ENCODE measurements at regions not wholly inside any gene's neighbourhood (a gene's known extent, or its start where the extent isn't known, plus 50 kb on each side); places are given as distances from the start of the nearest gene placed in this dataset.

- Mint-ChIP-seq H3K4me1 (peaks cover 10% of the 10 kb centered on the region), H3K9me3 (peaks cover 14% of the 10 kb centered on the region), H3K4me3 (no peak overlapping the region), H3K27ac (no peak overlapping the region), H3K27me3 (ENCODE audit: low read depth, poor library complexity) (peaks cover 99% of the 10 kb centered on the region), H3K36me3 (ENCODE audit: low read depth) (no peaks in the 10 kb centered on the region)
- DNase-seq, result no peak
- TF ChIP-seq, protein P1, sequence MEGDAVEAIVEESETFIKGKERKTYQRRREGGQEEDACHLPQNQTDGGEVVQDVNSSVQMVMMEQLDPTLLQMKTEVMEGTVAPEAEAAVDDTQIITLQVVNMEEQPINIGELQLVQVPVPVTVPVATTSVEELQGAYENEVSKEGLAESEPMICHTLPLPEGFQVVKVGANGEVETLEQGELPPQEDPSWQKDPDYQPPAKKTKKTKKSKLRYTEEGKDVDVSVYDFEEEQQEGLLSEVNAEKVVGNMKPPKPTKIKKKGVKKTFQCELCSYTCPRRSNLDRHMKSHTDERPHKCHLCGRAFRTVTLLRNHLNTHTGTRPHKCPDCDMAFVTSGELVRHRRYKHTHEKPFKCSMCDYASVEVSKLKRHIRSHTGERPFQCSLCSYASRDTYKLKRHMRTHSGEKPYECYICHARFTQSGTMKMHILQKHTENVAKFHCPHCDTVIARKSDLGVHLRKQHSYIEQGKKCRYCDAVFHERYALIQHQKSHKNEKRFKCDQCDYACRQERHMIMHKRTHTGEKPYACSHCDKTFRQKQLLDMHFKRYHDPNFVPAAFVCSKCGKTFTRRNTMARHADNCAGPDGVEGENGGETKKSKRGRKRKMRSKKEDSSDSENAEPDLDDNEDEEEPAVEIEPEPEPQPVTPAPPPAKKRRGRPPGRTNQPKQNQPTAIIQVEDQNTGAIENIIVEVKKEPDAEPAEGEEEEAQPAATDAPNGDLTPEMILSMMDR (IDR thresholded peaks at IDR 0.05), result no peak
Measured at GRCh38 chr22:22184277-22184807, 60.2 kb upstream of the VPREB1 start.

DNA sequence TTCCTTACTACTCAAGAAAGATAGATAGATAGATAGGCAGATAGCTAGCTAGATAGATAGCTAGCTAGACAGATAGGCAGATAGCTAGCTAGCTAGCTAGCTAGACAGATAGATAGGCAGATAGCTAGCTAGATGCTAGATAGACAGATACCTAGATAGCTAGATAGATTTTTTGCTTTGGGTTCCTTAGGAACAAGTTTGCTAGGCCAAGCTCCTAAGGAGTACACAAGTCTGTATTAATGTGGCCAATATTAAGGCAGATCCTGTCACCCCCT lies 61.7 kb upstream of the VPREB1 start:
- Mint-ChIP-seq H3K27ac (no peak overlapping the region), H3K4me3 (no peak overlapping the region), H3K4me1 (peaks cover 17% of the 10 kb centered on the region), H3K36me3 (ENCODE audit: low read depth) (no peaks in the 10 kb centered on the region), H3K9me3 (peaks cover 9% of the 10 kb centered on the region), H3K27me3 (ENCODE audit: low read depth, poor library complexity) (peaks cover 99% of the 10 kb centered on the region)
- no peak for DNase-seq
- TF ChIP-seq, protein P1 (IDR thresholded peaks at IDR 0.05), result no peak

- TF ChIP-seq, protein P1 (IDR thresholded peaks at IDR 0.05), result no peak
- Mint-ChIP-seq H3K36me3 (ENCODE audit: low read depth) (no peaks in the 10 kb centered on the region), H3K27me3 (ENCODE audit: low read depth, poor library complexity) (peaks cover 99% of the 10 kb centered on the region), H3K27ac (no peak overlapping the region), H3K9me3 (peaks cover 4% of the 10 kb centered on the region), H3K4me3 (no peak overlapping the region), H3K4me1 (peaks cover 17% of the 10 kb centered on the region)
- no peak for DNase-seq
Measured at GRCh38 chr22:22182218-22182989, 62.2 kb upstream of the VPREB1 start.

DNA sequence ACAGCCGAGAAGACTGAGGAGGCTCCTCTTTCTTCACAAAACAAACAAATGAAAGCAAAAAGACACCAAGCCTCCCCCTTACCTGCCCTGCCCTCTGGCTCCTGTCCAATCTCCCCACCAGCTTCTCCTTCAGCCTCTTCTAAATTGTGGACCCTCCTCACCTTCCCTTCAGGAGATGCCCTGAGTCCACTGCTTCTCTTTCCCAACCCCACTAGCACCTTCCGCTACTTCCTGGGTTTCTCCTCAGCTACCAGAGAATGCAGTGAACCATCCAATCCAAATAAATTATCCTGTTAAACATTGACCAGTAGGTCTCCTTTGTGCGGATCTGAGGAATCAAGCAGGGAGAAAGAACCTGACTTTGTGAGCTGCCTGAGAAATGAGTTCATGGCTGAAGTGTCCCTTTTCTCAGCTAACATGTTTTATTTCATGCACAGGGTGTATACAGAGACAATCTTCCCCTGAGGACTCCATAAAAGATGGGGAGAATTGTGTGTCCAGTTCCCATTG lies 63.2 kb upstream of the VPREB1 start:
- Mint-ChIP-seq H3K4me3 (peak overlapping the region; percentile 41), H3K4me1 (peaks cover 26% of the 10 kb centered on the region), H3K27ac (no peak overlapping the region), H3K9me3 (no peaks in the 10 kb centered on the region), H3K27me3 (ENCODE audit: low read depth, poor library complexity) (peaks cover 99% of the 10 kb centered on the region), H3K36me3 (ENCODE audit: low read depth) (no peaks in the 10 kb centered on the region)
- TF ChIP-seq, protein P1 (IDR thresholded peaks at IDR 0.05), result no peak
- DNase-seq, result no peak

DNA sequence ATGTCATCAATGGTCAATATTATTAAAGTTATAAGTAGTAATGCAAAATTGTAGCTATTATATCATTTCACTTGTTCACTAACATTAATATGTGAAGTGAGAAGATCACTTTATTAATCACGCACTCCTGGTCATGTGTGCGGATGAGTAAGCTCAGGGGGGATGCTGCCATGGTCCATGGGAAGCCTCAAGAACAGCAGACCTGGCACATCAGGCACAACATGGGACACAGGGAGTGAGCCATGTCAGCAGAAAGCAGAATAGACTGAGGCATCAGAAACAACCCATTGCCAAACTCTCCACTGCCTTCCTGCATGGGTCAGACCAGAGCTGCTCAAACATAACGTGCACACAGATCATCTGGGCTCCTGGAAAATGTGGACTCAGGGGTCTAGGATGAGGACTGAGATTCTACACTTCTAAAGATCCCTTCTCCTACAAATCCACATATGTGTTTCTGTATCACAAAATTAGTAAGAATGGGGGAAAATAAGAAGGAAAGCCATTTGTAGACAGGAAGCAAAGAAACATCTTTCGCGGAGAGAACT lies 63.8 kb upstream of the VPREB1 start:
- no peaks in the 10 kb centered on the region for H3K9me3 Mint-ChIP-seq
- H3K4me1 Mint-ChIP-seq, result peaks cover 26% of the 10 kb centered on the region
- DNase-seq, result no peak
- peaks cover 97% of the 10 kb centered on the region for H3K27me3 Mint-ChIP-seq (ENCODE audit: low read depth, poor library complexity)
- TF ChIP-seq, protein P1 (IDR thresholded peaks at IDR 0.05), result no peak
- no peak overlapping the region for H3K27ac Mint-ChIP-seq
- H3K36me3 Mint-ChIP-seq (ENCODE audit: low read depth), result no peaks in the 10 kb centered on the region
- H3K4me3 Mint-ChIP-seq, result peak overlapping the region; percentile 41
